Activated CD8-positive, alpha-beta memory T cell treated with anti-CD3 and anti-CD28 coated beads for 24 hours (primary cell): ENCODE measurements at regions not wholly inside any gene's neighbourhood (a gene's known extent, or its start where the extent isn't known, plus 50 kb on each side); places are given as distances from the start of the nearest gene placed in this dataset.

Source experiments
- DNase-seq: peaks from one replicate; pipeline ENCODE4 v3.0.0-alpha.2; 2020

- DNase-seq, result no peak
These were observed 83.4 kb downstream of the MYCN start for GRCh38 chr2:16023506-16024360.

GRCh38 chr2:16022548-16023240 is 82.3 kb downstream of the MYCN start:
- no peak for DNase-seq

- no peak for DNase-seq
These were observed 81.4 kb downstream of the MYCN start for GRCh38 chr2:16021611-16022363.

DNA sequence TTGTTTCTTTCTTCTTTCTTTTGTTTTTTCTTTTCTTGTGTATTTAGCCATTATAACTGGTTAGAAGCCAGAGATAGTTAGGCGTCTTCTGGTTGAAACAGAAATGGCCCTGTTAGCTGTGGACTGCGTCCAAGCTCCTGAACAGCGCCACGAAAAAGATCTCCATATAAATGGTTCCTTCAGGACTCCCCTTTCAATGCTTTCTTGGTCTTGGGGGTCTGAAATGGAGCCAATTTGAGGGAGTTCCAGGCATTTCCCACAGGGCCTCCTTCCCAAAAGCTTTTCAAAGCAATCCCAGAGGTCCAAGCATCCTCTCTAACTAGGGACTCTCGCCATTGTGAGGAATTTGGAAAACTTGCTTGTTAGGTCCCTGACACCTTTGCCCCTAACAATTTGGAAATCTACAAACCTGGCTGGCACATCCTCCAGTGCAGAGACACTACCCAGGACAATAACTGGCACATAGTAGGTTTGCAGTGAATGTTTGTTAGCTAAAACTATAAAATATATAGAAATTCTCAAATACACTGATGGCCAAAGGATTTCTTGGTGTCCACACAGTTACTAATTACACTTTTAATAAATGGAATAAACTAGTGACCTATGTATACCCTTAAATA is 80.1 kb downstream of the MYCN start:
- no peak for DNase-seq

GRCh38 chr2:16019617-16020351 is 79.4 kb downstream of the MYCN start:
- DNase-seq, result no peak

- DNase-seq, result no peak
These were observed 78.7 kb downstream of the MYCN start for GRCh38 chr2:16019060-16019480.

GRCh38 chr2:16018277-16019059 is 78.1 kb downstream of the MYCN start:
- DNase-seq, result no peak

DNA sequence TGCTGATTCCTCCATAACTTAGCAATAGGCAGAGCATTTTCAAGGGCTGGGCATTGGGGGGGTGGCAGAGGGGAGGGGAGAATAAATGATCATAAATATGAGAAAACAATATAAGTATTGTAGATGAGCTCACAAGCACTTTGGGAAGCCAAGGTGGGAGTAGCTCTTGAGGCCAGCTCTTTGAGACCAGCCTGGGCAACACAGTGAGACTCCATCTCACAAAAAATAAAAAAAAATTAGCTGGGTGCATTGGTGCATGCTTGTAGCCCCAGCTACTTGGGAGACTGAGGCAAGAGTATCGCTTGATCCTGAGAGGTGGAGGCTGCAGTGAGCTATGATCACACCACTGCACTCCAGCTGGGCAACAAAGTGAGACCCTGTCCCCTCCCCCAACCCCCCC is 75.9 kb downstream of the MYCN start:
- DNase-seq, result no peak

- no peak for DNase-seq
These were observed 75.5 kb downstream of the MYCN start for GRCh38 chr2:16015903-16016265.

GRCh38 chr2:16015210-16015902 is 75.0 kb downstream of the MYCN start:
- no peak for DNase-seq

DNA sequence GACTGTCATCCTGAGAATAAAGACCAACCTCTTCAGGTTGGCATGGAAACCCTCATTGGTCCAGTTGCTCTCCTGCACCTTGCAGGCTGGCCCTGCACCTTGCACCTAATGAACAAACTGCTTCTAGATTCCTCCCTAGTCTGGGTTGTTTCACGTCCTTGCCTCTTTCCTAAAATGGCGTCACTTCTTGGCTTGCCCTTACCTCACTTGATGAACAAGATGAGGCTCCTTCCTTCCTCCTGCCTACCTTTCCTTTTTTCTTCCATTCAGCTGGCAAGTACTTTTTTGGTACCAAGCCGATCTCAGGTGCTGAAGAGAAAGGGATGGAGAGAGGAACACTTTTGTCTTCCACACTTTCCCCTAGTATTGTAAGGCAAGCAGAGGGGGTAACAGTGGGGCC is 74.5 kb downstream of the MYCN start:
- no peak for DNase-seq

- DNase-seq, result no peak
These were observed 73.9 kb downstream of the MYCN start for GRCh38 chr2:16014041-16014787.

- no peak for DNase-seq
These were observed 73.1 kb downstream of the MYCN start for GRCh38 chr2:16013359-16013911.

DNA sequence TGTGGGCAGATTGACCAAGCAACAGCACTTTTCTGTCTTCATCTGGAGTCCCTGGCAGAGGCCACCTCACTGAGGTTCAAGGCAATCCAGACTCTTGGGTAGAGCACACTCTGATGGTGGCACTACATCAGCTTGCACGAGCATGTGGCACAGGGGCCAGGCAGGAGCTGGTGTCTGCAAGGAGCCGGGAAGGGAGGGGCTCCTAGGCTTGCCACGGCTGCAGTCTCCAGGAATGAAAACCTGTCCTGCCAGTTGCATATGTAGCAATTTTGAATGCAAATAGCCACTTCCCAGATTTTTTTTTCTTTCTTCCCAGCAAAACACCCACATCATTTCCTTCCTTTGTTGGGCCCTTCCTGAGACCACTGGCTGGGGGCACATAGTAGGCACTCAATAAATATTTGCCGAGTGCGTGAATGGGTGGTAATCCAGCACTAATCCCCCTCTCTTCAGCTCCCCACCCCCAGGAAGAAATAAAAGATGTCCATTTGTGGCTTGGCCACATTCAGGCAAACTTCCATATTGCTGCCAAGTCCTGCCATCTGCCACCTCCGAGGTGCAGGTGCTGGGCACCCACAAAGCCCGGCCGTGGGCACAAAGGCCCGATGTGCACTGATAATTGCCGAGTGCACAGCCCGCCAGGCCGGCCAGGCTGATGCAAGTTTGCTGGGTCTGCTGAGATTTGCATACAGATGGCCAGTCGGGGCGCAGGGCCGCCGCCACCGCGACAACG is 72.4 kb downstream of the MYCN start:
- DNase-seq, result no peak

GRCh38 chr2:16012029-16012596 is 71.8 kb downstream of the MYCN start:
- no peak for DNase-seq

- no peak for DNase-seq
These were observed 71.2 kb downstream of the MYCN start for GRCh38 chr2:16011621-16011960.

DNA sequence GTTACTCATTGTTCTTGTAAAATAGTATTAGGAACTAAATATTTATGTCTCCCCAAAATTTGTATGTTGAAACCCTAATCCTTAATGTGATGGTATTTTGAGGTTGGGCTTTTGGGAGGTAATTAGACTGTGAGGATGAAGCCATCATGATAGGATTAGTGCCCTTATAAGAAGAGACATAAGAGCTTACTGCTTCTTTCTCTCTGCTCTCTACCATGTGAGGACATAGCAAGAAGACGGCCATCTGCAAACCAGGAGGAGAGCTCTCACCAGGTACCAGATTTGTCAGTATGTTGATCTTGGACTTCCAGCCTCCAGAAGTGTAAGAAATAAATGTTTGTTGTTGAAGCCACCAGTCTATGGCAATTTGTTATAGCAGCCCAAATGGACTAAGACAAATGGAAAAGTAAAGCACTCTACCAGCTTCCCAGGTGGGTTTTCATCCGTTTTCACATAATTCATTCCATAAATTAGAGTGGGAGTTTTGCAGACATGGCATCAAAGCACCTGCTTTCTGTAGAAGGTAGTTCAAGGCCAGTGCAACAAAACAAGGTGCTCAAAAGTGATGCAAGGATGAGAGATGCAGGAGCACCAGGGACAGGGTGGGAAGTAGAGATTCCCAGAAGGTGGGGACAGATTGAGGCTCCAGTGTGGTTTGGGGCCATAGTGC is 70.7 kb downstream of the MYCN start:
- DNase-seq, result no peak

- no peak for DNase-seq
These were observed 69.7 kb downstream of the MYCN start for GRCh38 chr2:16010011-16010410.
